BLaER1 treated with 17β-estradiol and CSF1 and Interleukin-3, amounts not matched to agents 10 nM and 100 nM (cell line): ENCODE measurements at regions not wholly inside any gene's neighbourhood (a gene's known extent, or its start where the extent isn't known, plus 50 kb on each side); places are given as distances from the start of the nearest gene placed in this dataset.
A peak's percentile ranks its signal among the peaks of the same experiment; 100 is the strongest.

Source experiments
- H3K27ac ChIP-seq, 11 experiments: shearing (Covaris generic); formaldehyde crosslinking; 2 replicates each; pipeline ENCODE4 v1.8.1; 2022
- H3K27me3 ChIP-seq, 11 experiments: shearing (Covaris generic); formaldehyde crosslinking; 2 replicates each; pipeline ENCODE4 v1.8.1; 2022
- H3K36me3 ChIP-seq, 11 experiments: shearing (Covaris generic); formaldehyde crosslinking; 2 replicates each; pipeline ENCODE4 v1.8.1; 2022
- H3K4me1 ChIP-seq, 10 experiments: shearing (Covaris generic); formaldehyde crosslinking; 2 replicates each; pipeline ENCODE4 v1.8.1; 2022
- H3K4me2 ChIP-seq, 11 experiments: shearing (Covaris generic); formaldehyde crosslinking; 2 replicates each; pipeline ENCODE4 v1.8.1; 2022
- H3K4me3 ChIP-seq, 10 experiments: shearing (Covaris generic); formaldehyde crosslinking; 2 replicates each; pipeline ENCODE4 v1.8.1; 2022
- H3K9ac ChIP-seq, 11 experiments: shearing (Covaris generic); formaldehyde crosslinking; 2 replicates each; pipeline ENCODE4 v1.8.1; 2022
- H3K9me3 ChIP-seq, 11 experiments: shearing (Covaris generic); formaldehyde crosslinking; replicated peaks in 1 of 11; 2 replicates each; pipeline ENCODE4 v1.8.1; 2022
- H4K20me1 ChIP-seq, 11 experiments: shearing (Covaris generic); formaldehyde crosslinking; 2 replicates each; pipeline ENCODE4 v1.8.1; 2022
- Cebpa-rat ChIP-seq, 11 experiments: shearing (Covaris generic); IDR thresholded peaks; 2 replicates each; pipeline ENCODE4 v1.8.1; 2022

- Histone ChIP-seq H3K27me3 (no peaks in the 10 kb centered on the region), H3K4me2 (no peak overlapping the region), H3K36me3 (peaks cover 0 to 62% (median 9%) of the 10 kb centered on the region in 11 experiments; a peak in 13 of 22 replicates), H4K20me1 (no peaks in the 10 kb centered on the region), H3K9ac (no peak overlapping the region), H3K27ac (no peak overlapping the region), H3K4me3 (no peak overlapping the region), H3K4me1 (peaks cover 10 to 31% (median 14%) of the 10 kb centered on the region in 10 experiments; a peak in 19 of 20 replicates), H3K9me3 (no peaks in the 10 kb centered on the region; a peak in 1 of 22 replicates)
- no peak for TF ChIP-seq Cebpa-rat (IDR thresholded peaks at IDR 0.05)
Observed at GRCh38 chr5:168167338-168167737, 124.1 kb upstream of the WWC1 start.

GRCh38 chr5:168168978-168169698, 122.3 kb upstream of the WWC1 start:
- no peaks in the 10 kb centered on the region for H3K27me3 ChIP-seq

GRCh38 chr5:168169791-168170190, 121.7 kb upstream of the WWC1 start:
- Histone ChIP-seq H3K9ac (no peak overlapping the region), H3K4me3 (no peak overlapping the region), H3K27me3 (no peaks in the 10 kb centered on the region), H3K36me3 (peaks cover 0 to 62% (median 6%) of the 10 kb centered on the region in 11 experiments; a peak in 12 of 22 replicates), H3K4me2 (no peak overlapping the region), H3K9me3 (no peaks in the 10 kb centered on the region; a peak in 1 of 22 replicates), H3K4me1 (peaks cover 10 to 21% (median 13%) of the 10 kb centered on the region in 10 experiments; a peak in 19 of 20 replicates), H3K27ac (no peak overlapping the region), H4K20me1 (no peaks in the 10 kb centered on the region)
- TF ChIP-seq Cebpa-rat (IDR thresholded peaks at IDR 0.05) = no peak

More at GRCh38 chr5:168168978-168169698, 122.3 kb upstream of the WWC1 start:
- Histone ChIP-seq H3K4me1 (peaks cover 10 to 28% (median 14%) of the 10 kb centered on the region in 10 experiments; a peak in 19 of 20 replicates), H3K4me2 (no peak overlapping the region), H4K20me1 (no peaks in the 10 kb centered on the region), H3K36me3 (peaks cover 0 to 60% (median 6%) of the 10 kb centered on the region in 11 experiments; a peak in 12 of 22 replicates), H3K9me3 (no peaks in the 10 kb centered on the region; a peak in 1 of 22 replicates), H3K4me3 (no peak overlapping the region), H3K9ac (no peak overlapping the region), H3K27ac (no peak overlapping the region)
- TF ChIP-seq Cebpa-rat (IDR thresholded peaks at IDR 0.05) = no peak

GRCh38 chr5:168171901-168172759, 119.3 kb upstream of the WWC1 start:
- no peak overlapping the region for H3K9ac ChIP-seq
- H3K36me3 ChIP-seq = peaks cover 0 to 78% (median 6%) of the 10 kb centered on the region in 11 experiments; a peak in 12 of 22 replicates
- H3K9me3 ChIP-seq = no peaks in the 10 kb centered on the region; a peak in 1 of 22 replicates
- H3K4me3 ChIP-seq = no peak overlapping the region
- peaks cover 0 to 8% (median 1%) of the 10 kb centered on the region in 10 experiments; a peak in 7 of 20 replicates for H3K4me1 ChIP-seq
- no peak overlapping the region for H3K4me2 ChIP-seq
- H3K27ac ChIP-seq = no peak overlapping the region
- H4K20me1 ChIP-seq = no peaks in the 10 kb centered on the region
- no peak for TF ChIP-seq Cebpa-rat (IDR thresholded peaks at IDR 0.05)
- no peaks in the 10 kb centered on the region for H3K27me3 ChIP-seq

- Histone ChIP-seq H3K27ac (no peak overlapping the region), H3K4me3 (no peak overlapping the region), H3K27me3 (no peaks in the 10 kb centered on the region), H3K4me2 (no peak overlapping the region), H3K9ac (no peak overlapping the region), H3K9me3 (no peaks in the 10 kb centered on the region; a peak in 1 of 22 replicates), H3K36me3 (peaks cover 0 to 79% (median 6%) of the 10 kb centered on the region in 11 experiments; a peak in 12 of 22 replicates), H3K4me1 (peaks cover 0 to 8% (median 1%) of the 10 kb centered on the region in 10 experiments; a peak in 7 of 20 replicates), H4K20me1 (no peaks in the 10 kb centered on the region)
- TF ChIP-seq Cebpa-rat (IDR thresholded peaks at IDR 0.05) = no peak
Observed at GRCh38 chr5:168172760-168173223, 118.7 kb upstream of the WWC1 start.

GRCh38 chr5:168174376-168174775, 117.1 kb upstream of the WWC1 start:
- no peak overlapping the region for H3K9ac ChIP-seq
- H3K4me2 ChIP-seq = no peak overlapping the region
- H3K4me1 ChIP-seq = peaks cover 0 to 8% (median 1%) of the 10 kb centered on the region in 10 experiments; a peak in 7 of 20 replicates
- no peak overlapping the region for H3K27ac ChIP-seq
- H3K27me3 ChIP-seq = no peaks in the 10 kb centered on the region
- H3K36me3 ChIP-seq = peaks cover 0 to 76% (median 6%) of the 10 kb centered on the region in 11 experiments; a peak in 11 of 22 replicates
- H3K4me3 ChIP-seq = no peak overlapping the region
- no peaks in the 10 kb centered on the region for H4K20me1 ChIP-seq
- no peak for TF ChIP-seq Cebpa-rat (IDR thresholded peaks at IDR 0.05)
- H3K9me3 ChIP-seq = no peaks in the 10 kb centered on the region; a peak in 1 of 22 replicates

GRCh38 chr5:168176251-168176650, 115.2 kb upstream of the WWC1 start:
- Histone ChIP-seq H3K36me3 (peaks cover 0 to 80% (median 6%) of the 10 kb centered on the region in 11 experiments; a peak in 10 of 22 replicates), H3K4me3 (no peak overlapping the region), H3K4me1 (peaks cover 0 to 8% (median 0%) of the 10 kb centered on the region in 10 experiments; a peak in 7 of 20 replicates), H3K27ac (no peak overlapping the region), H3K9ac (no peak overlapping the region), H4K20me1 (no peaks in the 10 kb centered on the region), H3K9me3 (no peaks in the 10 kb centered on the region), H3K4me2 (peak overlapping the region in 2 of 11 experiments; percentile 33 to 52; a peak in 1 of 22 replicates), H3K27me3 (no peaks in the 10 kb centered on the region)
- no peak for TF ChIP-seq Cebpa-rat (IDR thresholded peaks at IDR 0.05)

- TF ChIP-seq Cebpa-rat (IDR thresholded peaks at IDR 0.05) = no peak
- H3K27ac ChIP-seq = no peak overlapping the region
- H3K4me3 ChIP-seq = no peak overlapping the region
- H3K4me2 ChIP-seq = no peak overlapping the region
- H3K4me1 ChIP-seq = peaks cover 0 to 8% (median 0%) of the 10 kb centered on the region in 10 experiments; a peak in 7 of 20 replicates
- no peak overlapping the region for H3K9ac ChIP-seq
- no peaks in the 10 kb centered on the region for H4K20me1 ChIP-seq
- no peaks in the 10 kb centered on the region for H3K27me3 ChIP-seq
- H3K36me3 ChIP-seq = peaks cover 0 to 80% (median 6%) of the 10 kb centered on the region in 11 experiments; a peak in 10 of 22 replicates
- H3K9me3 ChIP-seq = no peaks in the 10 kb centered on the region
Observed at GRCh38 chr5:168176941-168177340, 114.5 kb upstream of the WWC1 start.
